NCI-H226 (cell line): ENCODE measurements at regions not wholly inside any gene's neighbourhood (a gene's known extent, or its start where the extent isn't known, plus 50 kb on each side); places are given as distances from the start of the nearest gene placed in this dataset.
"Not testable (repeated sequence)": the region's sequence is repeated elsewhere in the genome, so short reads cannot be mapped to it uniquely, and the experiment has no call there.

Source experiments
- DNase-seq: peaks from one replicate; pipeline ENCODE4 v3.0.0-alpha.2; 2015

DNA sequence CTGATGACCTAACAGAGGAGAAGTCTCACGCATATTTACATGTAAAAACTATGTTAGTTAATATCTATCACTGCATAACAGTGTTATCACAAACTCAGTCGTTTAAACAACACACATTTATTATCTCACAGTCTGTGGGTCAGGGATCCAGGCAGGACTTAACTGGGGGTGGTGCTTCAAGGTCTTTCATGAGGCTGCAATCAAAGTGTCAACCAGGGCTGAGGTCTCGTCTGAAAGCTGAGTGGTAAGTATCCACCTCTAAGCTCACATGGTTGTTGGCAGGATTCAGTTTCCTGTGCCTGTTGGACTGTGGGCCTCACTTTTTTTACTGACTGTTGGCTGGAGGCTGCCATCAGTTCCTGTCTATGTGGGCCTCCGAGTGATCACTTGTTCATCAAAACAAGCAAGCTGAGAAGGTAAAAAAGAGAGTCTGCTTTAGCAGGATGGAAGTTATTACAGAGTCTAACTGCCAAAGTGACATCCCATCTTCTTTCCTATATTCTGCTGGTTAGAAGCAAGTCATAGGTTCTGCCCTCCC lies 188.6 kb downstream of the CARTPT start:
- DNase-seq, result no peak

DNA sequence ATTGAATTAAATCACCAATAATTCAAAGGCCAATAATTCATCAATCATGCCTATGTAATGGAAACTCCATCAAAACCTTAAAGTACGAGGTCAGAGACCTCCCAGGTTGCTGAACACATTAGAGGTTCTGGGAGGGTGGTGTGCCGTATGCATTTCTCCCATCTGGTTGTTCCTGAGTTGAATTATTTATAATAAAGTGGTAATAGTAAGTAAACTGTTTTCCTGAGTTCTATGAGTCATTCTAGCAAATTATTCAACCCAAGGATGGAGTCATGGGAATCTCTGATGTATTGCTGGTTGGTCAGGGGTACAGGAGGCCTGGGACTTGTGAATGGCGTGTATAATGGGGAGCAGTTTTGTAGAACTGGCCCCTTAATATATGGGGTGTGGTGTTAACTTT lies 191.7 kb downstream of the CARTPT start:
- DNase-seq, result no peak

- no peak for DNase-seq
Measured at GRCh38 chr5:71912021-71912420, 192.9 kb downstream of the CARTPT start.

DNA sequence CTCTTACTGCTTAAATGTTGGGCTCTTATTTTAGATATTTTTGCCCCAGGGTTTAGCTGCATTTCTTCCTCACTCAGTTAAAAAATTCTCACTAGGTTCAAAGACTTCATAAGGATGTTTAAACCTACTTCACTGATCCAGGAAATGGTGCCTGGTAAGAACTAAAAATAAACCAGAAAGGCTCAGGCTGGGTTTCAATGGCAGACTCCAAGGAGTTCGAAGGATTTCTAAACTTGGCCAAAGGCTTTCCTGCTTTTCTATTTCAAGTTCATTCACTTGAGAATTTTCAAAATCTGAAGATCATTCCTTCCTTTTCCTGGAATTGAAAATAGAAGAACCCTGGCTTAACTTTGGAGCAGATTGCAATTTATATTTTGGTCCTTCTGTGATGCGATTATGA lies 193.0 kb upstream of the MAP1B start:
- no peak for DNase-seq

GRCh38 chr5:71922584-71923106 lies 184.6 kb upstream of the MAP1B start:
- DNase-seq, result peak; percentile 98

DNA sequence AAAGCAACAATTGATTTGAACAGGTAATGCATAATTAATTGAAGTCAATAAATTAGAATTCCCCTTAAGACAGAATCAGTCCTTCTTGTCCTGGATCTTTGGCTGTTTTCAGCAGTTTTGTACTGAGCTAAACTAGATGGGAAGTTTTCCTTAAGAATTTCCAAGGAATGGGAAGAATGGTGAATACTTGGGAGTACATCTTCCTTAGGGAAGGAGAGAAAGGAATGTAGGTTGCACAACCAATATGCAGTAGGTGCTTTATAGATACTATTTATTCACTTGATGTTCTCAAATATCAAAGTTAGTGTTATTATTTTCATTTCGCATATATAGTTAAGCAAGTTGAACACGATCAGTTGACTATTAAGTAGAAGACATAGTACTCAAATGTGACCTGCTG lies 183.5 kb upstream of the MAP1B start:
- peak; percentile 57 for DNase-seq

DNA sequence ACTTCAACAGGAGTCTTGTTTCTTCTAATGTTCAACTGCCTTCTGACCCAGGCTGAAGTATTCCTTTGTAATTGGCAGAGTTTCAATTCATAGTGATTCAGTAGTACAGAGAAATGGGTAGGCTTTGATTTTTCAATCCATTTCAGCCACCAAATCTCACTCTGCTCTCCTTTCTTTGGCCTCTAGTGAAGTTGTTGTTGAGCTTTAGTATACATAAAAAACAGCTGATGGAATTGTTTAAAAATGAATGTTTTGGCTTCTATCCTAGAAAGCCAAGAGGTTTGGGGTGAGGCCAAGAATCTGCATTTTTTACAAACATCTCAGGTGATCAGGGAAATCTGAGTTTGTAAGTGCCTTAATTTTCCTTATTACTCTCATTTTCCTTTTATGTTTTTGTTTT lies 182.9 kb upstream of the MAP1B start:
- DNase-seq, result peak; percentile 39

DNA sequence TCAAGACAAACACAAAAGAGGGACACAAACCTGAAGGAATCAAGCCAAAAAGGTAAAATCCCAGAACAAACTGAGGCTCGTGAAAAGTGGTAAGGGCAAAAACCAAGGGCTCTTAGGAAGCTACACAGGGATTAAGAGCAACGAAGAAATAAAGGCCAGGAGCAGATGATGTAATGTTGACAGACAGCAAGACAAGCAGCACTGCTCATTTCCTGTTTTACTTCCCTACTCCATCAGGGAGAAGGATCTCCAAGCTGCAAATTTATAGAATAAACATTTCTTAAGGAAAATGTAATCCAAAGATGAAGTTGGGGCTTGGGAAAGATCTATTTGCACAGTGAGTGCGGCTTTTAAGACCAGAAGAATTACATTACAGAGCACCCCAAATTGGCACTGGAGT lies 182.3 kb upstream of the MAP1B start:
- peak; percentile 73 for DNase-seq

DNA sequence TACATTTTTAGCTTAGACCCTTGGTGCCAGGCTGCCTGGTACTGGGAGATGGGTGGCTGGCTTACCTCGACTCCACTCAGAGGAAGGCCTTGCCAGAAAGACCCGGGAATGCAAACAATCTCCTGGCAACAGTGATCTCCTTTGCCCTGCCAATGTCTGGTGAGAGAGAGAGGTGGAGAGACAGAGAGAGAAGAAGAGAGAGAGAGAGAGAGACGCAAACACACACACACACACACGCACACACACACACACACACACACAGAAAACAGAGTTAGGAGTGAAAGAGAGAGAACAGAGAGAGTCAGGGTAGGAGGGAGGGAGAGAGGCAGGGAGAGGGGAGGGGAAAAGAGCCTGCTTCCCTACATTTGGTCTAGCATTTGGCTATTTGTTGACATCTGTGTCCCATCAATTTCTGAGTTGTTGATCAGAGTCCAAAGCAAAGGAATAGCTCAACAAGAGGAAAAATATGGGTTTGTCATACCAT lies 181.6 kb upstream of the MAP1B start:
- peak; percentile 61 for DNase-seq

- no peak for DNase-seq
Measured at GRCh38 chr5:71929003-71929402, 178.3 kb upstream of the MAP1B start.

DNA sequence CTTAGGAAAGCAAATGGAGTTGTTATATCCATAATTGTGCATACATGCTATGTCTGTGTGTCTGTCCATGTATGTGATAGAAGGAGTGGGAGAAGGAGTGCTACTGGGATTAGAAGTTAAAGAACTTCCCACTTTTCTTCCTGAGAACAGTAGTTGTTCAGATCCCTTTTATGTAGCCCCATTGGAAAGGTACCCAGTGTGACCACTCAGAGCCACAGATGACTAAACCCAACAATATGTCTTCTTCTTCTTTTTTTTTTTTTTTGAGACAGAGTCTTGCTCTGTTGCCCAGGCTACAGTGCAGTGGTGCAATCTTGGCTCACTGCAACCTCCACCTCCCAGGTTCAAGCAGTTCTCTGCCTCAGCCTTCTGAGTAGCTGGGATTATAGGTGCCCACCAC lies 176.7 kb upstream of the MAP1B start:
- DNase-seq, result not testable (repeated sequence)

DNA sequence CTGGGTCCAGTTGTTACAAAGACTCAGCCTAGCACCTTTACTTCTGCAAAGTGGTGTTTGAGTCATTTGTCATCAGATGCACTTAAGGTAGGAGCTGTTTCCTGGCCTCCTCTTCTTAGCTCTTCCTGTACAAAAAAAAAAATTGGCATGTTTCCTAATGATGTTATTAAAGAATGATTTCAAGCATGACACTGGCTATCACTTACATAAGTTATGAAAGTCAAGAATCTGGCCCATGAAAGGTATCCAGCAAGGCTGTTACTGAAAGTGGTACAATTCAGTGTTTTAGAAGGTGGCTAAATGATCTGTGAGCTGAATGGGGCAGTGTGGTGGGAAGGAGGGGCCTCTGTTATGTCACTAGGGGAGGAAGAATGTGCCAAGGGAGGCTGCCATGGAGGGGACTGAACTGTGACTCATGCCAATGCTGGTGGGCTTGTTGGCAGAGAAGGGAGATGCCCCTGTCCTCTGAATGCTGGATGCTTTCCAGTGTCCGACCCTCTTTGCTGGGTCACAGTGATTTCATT lies 175.1 kb upstream of the MAP1B start:
- peak; percentile 41 for DNase-seq

DNA sequence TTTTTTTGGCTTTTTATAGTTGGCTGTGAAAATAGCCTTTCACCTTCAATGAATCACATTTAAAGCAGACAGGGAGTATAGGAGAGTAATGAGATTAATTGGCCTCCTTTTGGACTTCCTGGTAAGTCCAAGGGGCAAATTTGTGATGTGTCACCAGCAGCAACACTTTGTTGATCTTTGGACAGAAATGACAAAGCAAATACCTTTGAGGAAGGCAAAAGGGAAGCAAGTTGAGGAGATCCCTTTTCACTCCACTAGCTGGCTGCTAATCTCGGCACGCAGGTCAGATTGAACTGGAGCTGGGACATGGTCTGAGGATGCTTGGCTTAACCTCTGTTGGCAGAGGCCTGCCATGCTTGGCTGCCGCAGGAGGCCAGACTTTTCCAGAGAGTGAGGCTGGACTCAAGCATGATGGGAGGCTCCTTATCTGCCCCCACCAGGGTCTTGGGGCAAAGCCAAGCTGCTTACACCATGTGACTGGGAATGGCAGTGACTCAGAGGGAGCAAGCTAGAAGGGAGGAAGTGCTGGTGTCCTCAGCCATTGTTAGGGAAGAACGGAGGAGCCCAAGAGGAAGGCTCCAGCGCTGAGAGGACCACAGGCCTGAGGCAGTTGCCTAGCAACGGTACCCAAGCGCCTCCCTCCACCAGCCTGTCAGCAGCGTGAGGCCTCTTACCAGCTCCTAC lies 174.5 kb upstream of the MAP1B start:
- peak; percentile 84 for DNase-seq

DNA sequence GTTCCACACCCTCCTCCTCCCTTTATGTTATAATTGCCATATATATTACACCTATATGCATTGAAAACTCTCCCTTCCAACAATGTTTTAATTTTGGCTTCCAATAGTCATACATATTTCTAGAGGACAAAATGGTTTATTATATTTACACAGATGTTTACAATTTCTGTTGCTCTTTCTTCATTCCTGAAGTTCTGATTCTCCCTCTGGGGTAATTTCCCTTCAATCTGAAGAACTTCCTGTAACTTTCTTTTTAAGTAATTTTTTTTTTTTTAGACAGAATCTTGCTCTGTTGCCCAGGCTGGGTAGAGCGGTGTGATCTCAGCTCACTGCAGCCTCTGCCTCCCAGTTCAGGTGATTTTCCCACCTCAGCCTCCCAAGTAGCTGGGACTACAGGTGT lies 173.0 kb upstream of the MAP1B start:
- no peak for DNase-seq

GRCh38 chr5:71937921-71938698 lies 169.2 kb upstream of the MAP1B start:
- no peak for DNase-seq

- no peak for DNase-seq
Measured at GRCh38 chr5:71938895-71939294, 168.4 kb upstream of the MAP1B start.

GRCh38 chr5:71939452-71940230 lies 167.6 kb upstream of the MAP1B start:
- DNase-seq, result no peak

DNA sequence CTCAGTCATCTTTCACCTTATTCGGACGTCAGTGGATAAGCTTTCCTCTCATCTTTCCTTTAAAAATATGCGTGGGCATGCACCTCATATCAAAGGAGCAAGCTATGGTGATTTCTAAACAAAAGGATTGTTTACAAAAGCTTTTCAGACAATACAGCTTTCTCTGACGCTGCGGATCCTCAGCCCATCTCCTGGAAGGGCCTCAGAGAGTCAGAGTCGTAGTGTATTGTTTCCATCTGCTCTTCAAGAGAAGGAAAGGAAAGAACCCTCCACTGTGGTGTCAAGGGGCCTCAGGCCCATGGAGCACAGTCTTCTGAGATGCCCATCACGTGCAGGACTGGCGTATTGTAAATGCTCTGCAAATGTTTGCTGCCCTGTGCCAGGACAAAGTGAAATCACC lies 163.4 kb upstream of the MAP1B start:
- no peak for DNase-seq

GRCh38 chr5:71945436-71945835 lies 161.8 kb upstream of the MAP1B start:
- no peak for DNase-seq

- no peak for DNase-seq
Measured at GRCh38 chr5:71946343-71947030, 160.8 kb upstream of the MAP1B start.

DNA sequence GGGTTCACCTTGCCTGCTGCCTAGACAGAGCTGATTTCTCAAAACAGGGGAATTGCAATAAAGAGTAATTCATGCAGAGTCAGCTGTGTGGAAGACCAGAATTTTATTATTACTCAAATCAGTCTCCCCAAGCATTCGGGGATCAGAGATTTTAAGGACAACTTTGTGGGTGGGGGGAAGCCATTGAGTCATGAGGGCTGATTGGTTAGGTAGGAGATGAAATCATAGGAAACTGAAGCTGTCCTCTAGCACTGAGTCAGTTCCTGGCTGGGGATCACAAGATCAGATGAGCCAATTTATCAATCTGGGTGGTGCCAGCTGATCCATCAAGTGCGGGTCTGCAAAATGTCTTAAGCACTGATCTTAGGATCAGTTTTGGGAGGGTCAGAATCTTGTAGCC lies 159.1 kb upstream of the MAP1B start:
- DNase-seq, result no peak

GRCh38 chr5:71949772-71950171 lies 157.5 kb upstream of the MAP1B start:
- no peak for DNase-seq
